Naive B cell (primary cell): ENCODE measurements at regions not wholly inside any gene's neighbourhood (a gene's known extent, or its start where the extent isn't known, plus 50 kb on each side); places are given as distances from the start of the nearest gene placed in this dataset.
A peak's percentile ranks its signal among the peaks of the same experiment; 100 is the strongest.
"Not testable (repeated sequence)": the region's sequence is repeated elsewhere in the genome, so short reads cannot be mapped to it uniquely, and the experiment has no call there.

Experiments used
- ATAC-seq, 2 donors: fragments of 150-1000 bp; cut with Tn5 transposase; 2 replicates each; pipeline ENCODE4 v1.10.0; 2021; ENCODE audit warnings: low read depth in 2 of 2, mild to moderate bottlenecking in 2 of 2, moderate library complexity in 2 of 2
- DNase-seq: peaks from one replicate; pipeline ENCODE4 v3.0.0; 2022
- H3K27ac Mint-ChIP-seq, 6 donors: one replicate each; pipeline ENCODE4 v1.8.0; 2020 to 2022; ENCODE audit warnings: mild to moderate bottlenecking in 6 of 6, mixed read lengths in 6 of 6, moderate library complexity in 5 of 6, inconsistent platforms in 2 of 6
- H3K27me3 Mint-ChIP-seq, 3 donors: one replicate each; pipeline ENCODE4 v1.8.0; 2021 to 2022; ENCODE audit warnings: mixed read lengths in 3 of 3, mild to moderate bottlenecking in 1 of 3
- H3K36me3 Mint-ChIP-seq, 2 donors: one replicate each; pipeline ENCODE4 v1.8.0; 2020 to 2022; ENCODE audit warnings: mixed read lengths in 2 of 2, inconsistent platforms in 1 of 2, mild to moderate bottlenecking in 1 of 2
- H3K4me1 Mint-ChIP-seq, 3 donors: one replicate each; pipeline ENCODE4 v1.8.0; 2020 to 2022; ENCODE audit warnings: mixed read lengths in 3 of 3, inconsistent platforms in 1 of 3, mild to moderate bottlenecking in 1 of 3, moderate library complexity in 1 of 3
- H3K4me3 Mint-ChIP-seq, 8 donors: one replicate each; pipeline ENCODE4 v1.8.0; 2020 to 2022; ENCODE audit warnings: mild to moderate bottlenecking in 8 of 8, mixed read lengths in 8 of 8, moderate library complexity in 8 of 8, inconsistent platforms in 2 of 8
- H3K9me3 Mint-ChIP-seq, 7 donors: one replicate each; pipeline ENCODE4 v1.8.0; 2020 to 2022; ENCODE audit warnings: mixed read lengths in 7 of 7, mild to moderate bottlenecking in 5 of 7, inconsistent platforms in 2 of 7, moderate library complexity in 1 of 7

GRCh38 chrX:150262456-150262855 lies 100.7 kb upstream of the MAMLD1 start:
- Mint-ChIP-seq H3K9me3 (no peaks in the 10 kb centered on the region), H3K27ac (no peak overlapping the region), H3K27me3 (no peaks in the 10 kb centered on the region), H3K4me1 (no peaks in the 10 kb centered on the region), H3K36me3 (no peaks in the 10 kb centered on the region), H3K4me3 (no peak overlapping the region)
- DNase-seq (no peak), ATAC-seq (no peak)

GRCh38 chrX:150268839-150269355 lies 94.2 kb upstream of the MAMLD1 start:
- Mint-ChIP-seq H3K4me1 (no peaks in the 10 kb centered on the region), H3K36me3 (no peaks in the 10 kb centered on the region), H3K27ac (no peak overlapping the region), H3K9me3 (peaks cover 0 to 4% (median 0%) of the 10 kb centered on the region in 7 donors), H3K4me3 (no peak overlapping the region), H3K27me3 (peaks cover 0 to 6% (median 0%) of the 10 kb centered on the region in 3 donors)
- ATAC-seq, result no peak
- no peak for DNase-seq

- no peak overlapping the region for H3K4me3 Mint-ChIP-seq
- no peaks in the 10 kb centered on the region for H3K4me1 Mint-ChIP-seq
- ATAC-seq, result no peak
- no peak overlapping the region for H3K27ac Mint-ChIP-seq
- H3K36me3 Mint-ChIP-seq, result no peaks in the 10 kb centered on the region
- peaks cover 0 to 4% (median 0%) of the 10 kb centered on the region in 7 donors for H3K9me3 Mint-ChIP-seq
- peaks cover 0 to 6% (median 0%) of the 10 kb centered on the region in 3 donors for H3K27me3 Mint-ChIP-seq
- no peak for DNase-seq
Measured at GRCh38 chrX:150269605-150270254, 93.4 kb upstream of the MAMLD1 start.

- H3K27ac Mint-ChIP-seq, result no peak overlapping the region
- peaks cover 0 to 4% (median 0%) of the 10 kb centered on the region in 7 donors for H3K9me3 Mint-ChIP-seq
- H3K27me3 Mint-ChIP-seq, result peaks cover 0 to 6% (median 0%) of the 10 kb centered on the region in 3 donors
- DNase-seq, result no peak
- H3K36me3 Mint-ChIP-seq, result no peaks in the 10 kb centered on the region
- no peak overlapping the region for H3K4me3 Mint-ChIP-seq
- no peaks in the 10 kb centered on the region for H3K4me1 Mint-ChIP-seq
- ATAC-seq, result no peak
Measured at GRCh38 chrX:150270622-150271021, 92.5 kb upstream of the MAMLD1 start.

- not testable (repeated sequence) for H3K36me3 Mint-ChIP-seq, ATAC-seq, DNase-seq, H3K9me3 Mint-ChIP-seq, H3K27me3 Mint-ChIP-seq, H3K27ac Mint-ChIP-seq, H3K4me3 Mint-ChIP-seq, H3K4me1 Mint-ChIP-seq
Measured at GRCh38 chrX:150273575-150274294, 89.4 kb upstream of the MAMLD1 start.

GRCh38 chrX:150282953-150283352 lies 80.2 kb upstream of the MAMLD1 start:
- DNase-seq, result no peak
- Mint-ChIP-seq H3K36me3 (no peaks in the 10 kb centered on the region), H3K4me3 (no peak overlapping the region), H3K4me1 (no peaks in the 10 kb centered on the region), H3K27ac (no peak overlapping the region), H3K9me3 (peaks cover 0 to 5% (median 2%) of the 10 kb centered on the region in 7 donors), H3K27me3 (peaks cover 0 to 21% (median 5%) of the 10 kb centered on the region in 3 donors)
- ATAC-seq, result no peak

GRCh38 chrX:150291014-150291413 lies 72.1 kb upstream of the MAMLD1 start:
- no peaks in the 10 kb centered on the region for H3K27me3 Mint-ChIP-seq
- ATAC-seq, result no peak
- no peaks in the 10 kb centered on the region for H3K36me3 Mint-ChIP-seq
- no peaks in the 10 kb centered on the region for H3K4me1 Mint-ChIP-seq
- DNase-seq, result no peak
- no peak overlapping the region for H3K4me3 Mint-ChIP-seq
- H3K27ac Mint-ChIP-seq, result no peak overlapping the region
- H3K9me3 Mint-ChIP-seq, result peaks cover 0 to 7% (median 2%) of the 10 kb centered on the region in 7 donors

- Mint-ChIP-seq H3K9me3 (peaks cover 0 to 7% (median 0%) of the 10 kb centered on the region in 7 donors), H3K4me3 (no peak overlapping the region), H3K4me1 (no peaks in the 10 kb centered on the region), H3K36me3 (no peaks in the 10 kb centered on the region), H3K27ac (no peak overlapping the region), H3K27me3 (no peaks in the 10 kb centered on the region)
- DNase-seq, result no peak
- no peak for ATAC-seq
Measured at GRCh38 chrX:150293311-150294013, 69.7 kb upstream of the MAMLD1 start.

GRCh38 chrX:150298841-150299551 lies 64.1 kb upstream of the MAMLD1 start:
- DNase-seq (no peak), ATAC-seq (no peak)
- Mint-ChIP-seq H3K27me3 (no peaks in the 10 kb centered on the region), H3K36me3 (no peaks in the 10 kb centered on the region), H3K4me1 (no peaks in the 10 kb centered on the region), H3K9me3 (peaks cover 0 to 5% (median 0%) of the 10 kb centered on the region in 7 donors), H3K27ac (peak overlapping the region in 1 of 6 donors; percentile 18), H3K4me3 (no peak overlapping the region)

GRCh38 chrX:150299579-150299978 lies 63.5 kb upstream of the MAMLD1 start:
- DNase-seq (no peak), ATAC-seq (no peak)
- Mint-ChIP-seq H3K9me3 (no peaks in the 10 kb centered on the region), H3K36me3 (no peaks in the 10 kb centered on the region), H3K4me3 (no peak overlapping the region), H3K27ac (no peak overlapping the region), H3K27me3 (no peaks in the 10 kb centered on the region), H3K4me1 (no peaks in the 10 kb centered on the region)

GRCh38 chrX:150303386-150304097 lies 59.6 kb upstream of the MAMLD1 start:
- Mint-ChIP-seq H3K9me3 (no peaks in the 10 kb centered on the region), H3K36me3 (no peaks in the 10 kb centered on the region), H3K4me3 (no peak overlapping the region), H3K27me3 (no peaks in the 10 kb centered on the region), H3K4me1 (no peaks in the 10 kb centered on the region), H3K27ac (peak overlapping the region in 1 of 6 donors; percentile 40)
- no peak for DNase-seq
- no peak for ATAC-seq

GRCh38 chrX:150306002-150306401 lies 57.1 kb upstream of the MAMLD1 start:
- H3K4me3 Mint-ChIP-seq, result no peak overlapping the region
- DNase-seq, result no peak
- H3K4me1 Mint-ChIP-seq, result no peaks in the 10 kb centered on the region
- H3K9me3 Mint-ChIP-seq, result no peaks in the 10 kb centered on the region
- no peak for ATAC-seq
- no peak overlapping the region for H3K27ac Mint-ChIP-seq
- H3K36me3 Mint-ChIP-seq, result no peaks in the 10 kb centered on the region
- H3K27me3 Mint-ChIP-seq, result no peaks in the 10 kb centered on the region

- ATAC-seq (no peak), DNase-seq (no peak)
- peaks cover 0 to 2% (median 0%) of the 10 kb centered on the region in 7 donors for H3K9me3 Mint-ChIP-seq
- H3K36me3 Mint-ChIP-seq, result no peaks in the 10 kb centered on the region
- H3K27me3 Mint-ChIP-seq, result no peaks in the 10 kb centered on the region
- H3K4me1 Mint-ChIP-seq, result no peaks in the 10 kb centered on the region
- H3K4me3 Mint-ChIP-seq, result peak overlapping the region in 1 of 8 donors; percentile 16
- H3K27ac Mint-ChIP-seq, result peak overlapping the region in 1 of 6 donors; percentile 30
Measured at GRCh38 chrX:150308041-150308440, 55.1 kb upstream of the MAMLD1 start.
